Umbilical cord (tissue), 1 donor: ENCODE measurements at regions not wholly inside any gene's neighbourhood (a gene's known extent, or its start where the extent isn't known, plus 50 kb on each side); places are given as distances from the start of the nearest gene placed in this dataset.
"Not testable (repeated sequence)": the region's sequence is repeated elsewhere in the genome, so short reads cannot be mapped to it uniquely, and the experiment has no call there.

ENCODE experiments used
- DNase-seq: peaks from one replicate; pipeline ENCODE4 v3.0.0-alpha.2; 2015; ENCODE audit warnings: low spot score

GRCh38 chr13:61960981-61961380 lies 545.3 kb upstream of the PCDH20 start:
- no peak for DNase-seq

- DNase-seq: peak; percentile 52
These were observed 538.4 kb upstream of the PCDH20 start for GRCh38 chr13:61954092-61954491.

- DNase-seq: no peak
These were observed 535.2 kb upstream of the PCDH20 start for GRCh38 chr13:61950828-61951227.

GRCh38 chr13:61944329-61944929 lies 528.8 kb upstream of the PCDH20 start:
- DNase-seq: no peak

- no peak for DNase-seq
These were observed 520.1 kb upstream of the PCDH20 start for GRCh38 chr13:61935710-61936109.

GRCh38 chr13:61927648-61928047 lies 512.0 kb upstream of the PCDH20 start:
- peak; percentile 11 for DNase-seq

- DNase-seq: no peak
These were observed 503.2 kb upstream of the PCDH20 start for GRCh38 chr13:61918841-61919240.

GRCh38 chr13:61916483-61916882 lies 500.8 kb upstream of the PCDH20 start:
- DNase-seq: no peak

- DNase-seq: no peak
These were observed 497.5 kb upstream of the PCDH20 start for GRCh38 chr13:61913183-61913582.

- DNase-seq: no peak
These were observed 493.4 kb upstream of the PCDH20 start for GRCh38 chr13:61908906-61909615.

- no peak for DNase-seq
These were observed 489.4 kb upstream of the PCDH20 start for GRCh38 chr13:61905054-61905453.

- DNase-seq: no peak
These were observed 486.4 kb upstream of the PCDH20 start for GRCh38 chr13:61901946-61902541.

- no peak for DNase-seq
These were observed 484.4 kb upstream of the PCDH20 start for GRCh38 chr13:61900033-61900432.

- DNase-seq: no peak
These were observed 482.6 kb upstream of the PCDH20 start for GRCh38 chr13:61898207-61898606.

- no peak for DNase-seq
These were observed 475.8 kb upstream of the PCDH20 start for GRCh38 chr13:61891401-61891800.

GRCh38 chr13:61884830-61885229 lies 469.2 kb upstream of the PCDH20 start:
- DNase-seq: no peak

- no peak for DNase-seq
These were observed 465.1 kb upstream of the PCDH20 start for GRCh38 chr13:61880578-61881283.

GRCh38 chr13:61878565-61878964 lies 462.9 kb upstream of the PCDH20 start:
- DNase-seq: not testable (repeated sequence)

GRCh38 chr13:61874970-61875579 lies 459.4 kb upstream of the PCDH20 start:
- no peak for DNase-seq

- DNase-seq: no peak
These were observed 458.1 kb upstream of the PCDH20 start for GRCh38 chr13:61873717-61874116.

GRCh38 chr13:61857198-61857597 lies 441.5 kb upstream of the PCDH20 start:
- DNase-seq: no peak

GRCh38 chr13:61852116-61852619 lies 436.5 kb upstream of the PCDH20 start:
- no peak for DNase-seq
